Ammon's horn (tissue), 1 donor: ENCODE measurements at regions not wholly inside any gene's neighbourhood (a gene's known extent, or its start where the extent isn't known, plus 50 kb on each side); places are given as distances from the start of the nearest gene placed in this dataset.

Source experiments
- DNase-seq: peaks from one replicate; pipeline ENCODE4 v3.0.0-alpha.2; 2016; ENCODE audit warnings: low spot score

DNA sequence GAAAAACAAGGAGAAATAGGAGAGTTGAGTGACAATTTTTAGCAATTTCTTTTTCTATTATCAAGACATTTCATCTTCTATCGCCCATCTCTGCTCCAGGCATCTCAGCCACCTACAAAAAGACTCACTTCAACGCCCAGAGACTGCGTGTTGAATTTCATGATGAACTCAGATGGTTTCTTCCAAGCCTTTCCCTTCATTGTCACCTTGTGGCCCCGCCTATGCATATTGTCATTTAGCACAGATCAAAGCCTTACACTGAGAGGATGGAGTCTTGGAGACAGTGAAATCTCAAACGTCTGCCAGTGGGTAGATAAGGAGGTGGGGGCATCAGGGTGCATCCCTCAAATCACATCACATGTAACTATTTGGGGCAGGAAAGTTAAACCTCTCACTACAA, 319.4 kb downstream of the SIPA1L2 start:
- DNase-seq, result no peak

GRCh38 chr1:232308616-232309015, 321.3 kb downstream of the SIPA1L2 start:
- DNase-seq, result no peak

GRCh38 chr1:232307296-232308017, 322.5 kb downstream of the SIPA1L2 start:
- DNase-seq, result no peak

GRCh38 chr1:232306269-232306961, 323.5 kb downstream of the SIPA1L2 start:
- no peak for DNase-seq

DNA sequence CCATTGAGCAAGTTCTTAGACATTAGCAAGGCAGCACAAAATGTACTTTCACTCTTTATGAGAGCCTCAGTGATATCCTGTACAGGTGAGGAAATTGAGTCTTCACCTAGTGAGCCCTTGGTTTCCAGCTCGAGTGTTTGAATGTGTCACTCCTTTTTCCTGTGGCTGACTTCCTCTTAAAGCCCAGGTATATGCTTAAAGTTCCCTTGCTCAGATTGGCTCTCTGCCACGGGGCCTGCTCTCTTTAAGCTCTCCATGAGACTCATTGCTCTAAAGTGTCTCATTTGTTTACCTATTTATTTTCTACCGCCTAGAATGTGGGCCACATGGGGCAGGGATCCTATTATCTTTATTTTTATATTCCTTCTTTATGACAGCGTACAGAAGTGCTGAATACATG, 324.9 kb downstream of the SIPA1L2 start:
- no peak for DNase-seq

DNA sequence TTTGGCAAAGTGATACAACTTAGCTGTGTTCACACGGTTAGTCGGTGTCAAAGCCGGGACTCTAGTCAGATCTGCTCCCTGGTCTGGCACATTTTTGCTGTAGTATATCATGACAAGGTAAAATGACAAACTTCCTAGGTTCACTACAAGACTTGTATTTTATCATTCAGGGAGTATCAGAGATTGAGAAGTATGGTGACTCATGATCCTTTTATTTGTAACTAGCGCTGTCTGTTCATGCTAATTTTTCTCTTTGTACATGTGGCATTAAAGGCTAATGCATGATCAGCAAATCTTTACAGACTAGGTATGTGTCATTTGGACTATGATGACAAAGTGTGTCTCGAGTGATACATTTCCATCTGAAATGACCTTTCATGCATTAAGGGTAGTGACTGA, 326.7 kb downstream of the SIPA1L2 start:
- DNase-seq, result no peak

- DNase-seq, result peak; percentile 33
These were observed 327.3 kb downstream of the SIPA1L2 start for GRCh38 chr1:232302376-232303221.

GRCh38 chr1:232301246-232301645, 328.7 kb downstream of the SIPA1L2 start:
- DNase-seq, result no peak

DNA sequence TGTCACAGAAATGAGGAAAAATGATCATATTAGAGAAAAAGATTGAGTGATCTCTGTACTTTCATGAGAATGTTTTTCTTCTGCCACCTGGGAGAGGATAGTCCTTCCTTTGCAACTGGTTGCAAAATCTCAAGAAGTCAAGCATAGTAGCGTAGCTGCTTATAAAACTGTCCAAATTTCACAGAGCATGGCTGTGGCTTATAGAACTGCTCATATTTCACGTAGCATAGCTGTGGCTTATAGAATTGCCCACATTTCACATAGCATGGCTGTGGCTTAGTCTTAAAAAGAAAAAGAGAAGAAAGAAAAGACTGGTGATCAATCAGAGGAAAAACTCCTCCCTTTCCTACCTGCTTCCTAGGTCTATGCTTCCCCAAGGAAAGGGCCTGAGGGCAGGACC, 329.5 kb downstream of the SIPA1L2 start:
- DNase-seq, result no peak

DNA sequence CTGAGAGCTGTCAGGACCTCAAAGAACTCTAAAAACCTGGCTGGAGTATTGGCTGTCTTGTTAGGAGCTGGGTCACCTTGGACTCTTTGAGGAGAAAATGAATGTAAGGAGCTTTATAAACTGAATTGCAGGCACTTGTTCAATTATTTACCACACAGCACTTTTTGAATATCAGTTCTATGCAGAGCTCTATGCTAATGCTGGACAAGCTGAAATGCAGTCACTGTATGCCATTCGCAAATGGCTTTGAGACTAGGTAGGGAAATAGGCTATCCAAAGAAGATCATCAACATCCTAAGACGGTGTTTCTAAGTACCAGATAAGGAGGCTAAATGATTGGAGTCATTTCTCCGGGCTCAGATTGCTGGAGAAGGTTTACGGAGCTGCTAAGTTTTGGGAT, 333.5 kb downstream of the SIPA1L2 start:
- no peak for DNase-seq

- no peak for DNase-seq
These were observed 336.6 kb downstream of the SIPA1L2 start for GRCh38 chr1:232293361-232293760.

GRCh38 chr1:232292818-232293217, 337.1 kb downstream of the SIPA1L2 start:
- no peak for DNase-seq

DNA sequence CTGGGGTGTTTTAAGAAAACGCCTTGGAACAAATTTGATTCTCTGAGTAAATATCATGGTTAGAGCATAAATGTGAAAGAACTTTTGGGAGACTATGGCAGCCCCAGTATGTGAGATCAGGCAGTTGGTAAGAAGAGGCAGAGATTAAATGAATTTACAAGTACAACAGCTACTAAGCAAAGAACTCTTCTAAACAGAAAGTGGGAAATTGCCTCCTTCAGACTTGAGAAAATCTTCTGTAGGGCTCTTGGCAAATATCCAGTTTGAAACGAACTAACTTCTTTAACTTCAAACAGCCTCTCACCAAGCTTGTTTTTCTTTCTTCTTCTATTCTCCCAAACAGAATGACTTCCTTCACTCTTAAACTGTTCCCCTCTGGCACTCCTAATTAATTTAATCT, 337.7 kb downstream of the SIPA1L2 start:
- DNase-seq, result no peak

- no peak for DNase-seq
These were observed 338.3 kb downstream of the SIPA1L2 start for GRCh38 chr1:232291681-232292080.

DNA sequence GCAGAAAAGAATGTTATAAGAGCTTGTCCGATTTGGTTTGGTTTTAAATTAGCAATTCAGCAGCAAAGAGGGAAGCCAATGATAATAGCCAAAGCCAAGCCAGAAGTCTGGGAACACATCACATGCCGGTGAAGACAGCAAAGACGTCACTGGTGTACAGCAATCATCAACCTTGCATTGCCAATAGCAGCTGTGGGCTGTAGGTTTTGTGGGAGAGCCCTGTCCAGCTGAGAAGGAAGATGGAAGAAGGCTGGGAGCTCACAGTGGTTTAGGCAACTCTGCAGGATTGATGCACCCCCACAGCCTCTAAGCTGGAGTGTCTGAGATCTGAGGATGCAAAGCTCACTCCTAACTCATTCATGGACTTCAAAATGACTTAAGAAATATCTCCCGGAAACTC, 338.7 kb downstream of the SIPA1L2 start:
- no peak for DNase-seq

DNA sequence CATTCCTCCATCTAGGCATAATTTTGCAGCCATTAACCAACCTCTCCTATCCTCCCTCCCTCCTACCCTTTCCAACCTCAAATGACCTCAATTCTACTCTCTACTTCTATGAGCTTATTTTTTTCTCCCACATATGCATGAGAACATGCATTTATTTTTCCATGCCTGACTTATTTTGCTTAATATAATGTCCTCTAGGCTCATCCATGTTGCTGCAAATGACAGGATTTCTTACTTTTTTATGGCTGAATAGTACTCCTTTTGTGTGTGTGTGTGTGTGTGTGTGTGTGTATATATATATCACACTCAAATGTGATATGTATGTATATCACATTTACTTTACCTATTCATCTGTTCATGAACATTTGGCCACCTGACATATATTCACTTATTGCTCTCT, 339.4 kb downstream of the SIPA1L2 start:
- DNase-seq, result no peak

DNA sequence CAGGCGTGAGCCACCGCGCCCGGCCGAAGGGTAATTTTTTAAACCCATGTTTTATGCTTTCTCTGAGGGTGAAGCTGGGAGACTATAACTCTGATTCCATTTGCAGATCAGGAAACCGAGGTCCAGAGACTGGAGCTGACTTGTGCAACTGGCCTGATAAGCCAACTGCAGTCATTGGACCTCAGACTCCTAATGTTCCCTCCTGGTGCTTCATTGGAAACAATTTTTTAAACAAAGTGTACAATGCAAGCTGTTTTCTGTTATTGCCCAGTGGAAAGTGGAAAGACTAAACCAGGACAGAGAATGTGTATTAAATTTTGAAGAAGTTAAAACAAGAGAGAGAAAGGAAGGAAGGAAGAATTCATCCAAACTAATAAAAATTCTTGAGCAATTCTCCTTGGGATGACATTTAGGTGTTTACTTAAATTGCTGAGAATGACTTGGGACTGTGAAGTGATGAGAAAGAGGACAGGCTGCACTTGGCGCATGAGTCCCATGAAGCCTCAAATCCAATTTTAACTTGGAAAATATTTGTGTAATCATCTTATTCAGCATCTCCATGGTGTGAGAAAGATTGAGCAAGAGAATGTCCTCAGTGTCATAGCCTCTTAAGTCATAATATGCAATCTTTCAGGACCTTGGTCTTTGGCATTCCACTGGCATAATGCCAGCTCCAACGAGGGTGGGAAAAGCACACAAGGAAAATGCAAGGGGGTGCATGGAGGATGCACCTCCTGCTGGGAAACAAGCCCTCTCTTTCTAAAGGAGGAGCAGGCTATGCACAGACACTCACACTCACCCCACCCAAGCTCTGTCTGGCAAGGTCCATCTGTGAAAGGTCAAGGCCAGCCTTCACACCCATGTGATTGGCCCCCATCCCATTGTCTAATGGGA, 342.0 kb downstream of the SIPA1L2 start:
- DNase-seq, result no peak

GRCh38 chr1:232285138-232285537, 344.8 kb downstream of the SIPA1L2 start:
- DNase-seq, result no peak

DNA sequence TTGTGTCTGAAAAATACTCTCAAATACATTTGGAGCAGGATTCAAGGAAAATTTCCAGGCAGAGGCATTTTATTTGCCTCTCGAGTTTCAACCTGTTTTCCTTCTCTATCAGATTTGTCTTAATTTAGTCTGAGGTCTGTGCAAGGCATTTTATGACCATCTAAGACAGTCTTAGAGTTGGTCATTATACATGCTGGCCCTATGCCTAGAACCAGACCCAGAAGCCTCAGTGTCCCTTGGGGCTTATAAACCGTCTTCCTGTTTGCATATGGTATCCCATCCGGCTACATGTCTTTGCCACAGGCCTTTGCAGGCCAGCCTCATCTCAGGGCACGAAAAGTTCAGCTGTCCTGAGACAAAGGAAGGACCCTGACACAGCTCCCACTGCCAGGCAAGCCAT, 346.1 kb downstream of the SIPA1L2 start:
- no peak for DNase-seq

GRCh38 chr1:232282498-232282897, 347.4 kb downstream of the SIPA1L2 start:
- no peak for DNase-seq

DNA sequence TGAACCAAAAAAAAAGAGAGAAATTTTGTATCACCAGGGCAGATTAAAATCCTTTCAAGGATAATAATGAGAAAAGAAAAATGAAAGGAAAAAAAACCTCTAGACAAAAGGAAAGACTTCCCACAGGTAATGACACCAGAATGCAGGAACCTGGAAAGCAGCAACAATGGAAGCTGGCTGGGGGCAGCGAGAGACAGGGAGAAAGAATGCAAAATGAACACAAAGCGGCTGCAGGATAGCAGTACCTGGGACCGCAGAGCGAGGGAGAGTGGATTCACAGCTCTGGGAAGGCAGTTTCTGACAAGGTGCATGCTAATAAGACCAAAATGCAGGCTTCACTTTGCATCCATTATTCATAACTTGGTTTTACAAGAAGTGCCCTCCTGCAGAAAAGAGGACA, 349.0 kb downstream of the SIPA1L2 start:
- no peak for DNase-seq

- DNase-seq, result no peak
These were observed 350.0 kb downstream of the SIPA1L2 start for GRCh38 chr1:232279909-232280400.
